ENCODE measurements at regions not wholly inside any gene's neighbourhood (a gene's known extent, or its start where the extent isn't known, plus 50 kb on each side); places are given as distances from the start of the nearest gene placed in this dataset.

DNA sequence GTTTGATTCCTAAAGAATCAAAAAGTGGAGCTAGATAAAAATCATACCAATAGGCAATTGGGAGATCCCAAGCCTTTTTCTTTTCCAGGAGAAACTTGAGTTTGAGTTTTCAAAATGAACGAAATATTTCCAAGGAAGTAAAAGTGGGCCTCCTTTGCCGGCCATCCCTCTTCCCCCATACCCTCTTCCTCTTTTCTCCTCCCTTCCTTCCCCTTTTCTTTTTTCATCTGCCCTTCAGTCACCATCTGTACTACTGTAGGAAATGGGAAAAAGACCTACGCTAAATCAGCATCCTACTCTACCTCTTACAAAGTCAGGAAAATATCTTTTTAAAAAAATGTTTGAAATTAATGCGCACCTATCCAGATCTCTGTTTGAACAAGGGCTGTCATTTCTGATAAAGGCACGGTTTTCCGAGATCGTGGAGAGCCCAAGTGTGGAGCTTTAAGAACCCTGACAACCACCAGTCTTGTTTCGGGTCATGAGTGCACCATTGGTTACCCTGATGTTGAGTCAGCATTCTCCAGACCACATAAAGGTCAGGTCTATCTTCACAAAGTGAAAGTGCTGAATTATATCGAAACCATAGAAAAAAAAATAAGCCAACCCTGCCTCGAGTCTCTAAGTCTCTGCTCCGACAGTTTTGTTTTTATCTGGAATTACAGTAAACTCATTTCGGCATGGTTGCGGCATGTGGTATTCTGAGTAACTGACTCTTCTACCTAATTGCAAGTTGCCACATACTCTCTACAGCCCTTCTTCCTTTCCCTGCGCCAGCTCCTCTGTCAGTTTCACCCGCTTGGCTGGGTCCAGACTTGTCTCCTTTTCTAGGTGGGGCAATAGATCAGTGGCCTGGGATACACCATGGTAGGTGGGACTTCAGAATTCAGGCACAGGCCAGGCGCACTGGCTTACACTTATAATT is 140.2 kb upstream of the KLF3 start (continued):
- TF ChIP-seq, protein P1, sequence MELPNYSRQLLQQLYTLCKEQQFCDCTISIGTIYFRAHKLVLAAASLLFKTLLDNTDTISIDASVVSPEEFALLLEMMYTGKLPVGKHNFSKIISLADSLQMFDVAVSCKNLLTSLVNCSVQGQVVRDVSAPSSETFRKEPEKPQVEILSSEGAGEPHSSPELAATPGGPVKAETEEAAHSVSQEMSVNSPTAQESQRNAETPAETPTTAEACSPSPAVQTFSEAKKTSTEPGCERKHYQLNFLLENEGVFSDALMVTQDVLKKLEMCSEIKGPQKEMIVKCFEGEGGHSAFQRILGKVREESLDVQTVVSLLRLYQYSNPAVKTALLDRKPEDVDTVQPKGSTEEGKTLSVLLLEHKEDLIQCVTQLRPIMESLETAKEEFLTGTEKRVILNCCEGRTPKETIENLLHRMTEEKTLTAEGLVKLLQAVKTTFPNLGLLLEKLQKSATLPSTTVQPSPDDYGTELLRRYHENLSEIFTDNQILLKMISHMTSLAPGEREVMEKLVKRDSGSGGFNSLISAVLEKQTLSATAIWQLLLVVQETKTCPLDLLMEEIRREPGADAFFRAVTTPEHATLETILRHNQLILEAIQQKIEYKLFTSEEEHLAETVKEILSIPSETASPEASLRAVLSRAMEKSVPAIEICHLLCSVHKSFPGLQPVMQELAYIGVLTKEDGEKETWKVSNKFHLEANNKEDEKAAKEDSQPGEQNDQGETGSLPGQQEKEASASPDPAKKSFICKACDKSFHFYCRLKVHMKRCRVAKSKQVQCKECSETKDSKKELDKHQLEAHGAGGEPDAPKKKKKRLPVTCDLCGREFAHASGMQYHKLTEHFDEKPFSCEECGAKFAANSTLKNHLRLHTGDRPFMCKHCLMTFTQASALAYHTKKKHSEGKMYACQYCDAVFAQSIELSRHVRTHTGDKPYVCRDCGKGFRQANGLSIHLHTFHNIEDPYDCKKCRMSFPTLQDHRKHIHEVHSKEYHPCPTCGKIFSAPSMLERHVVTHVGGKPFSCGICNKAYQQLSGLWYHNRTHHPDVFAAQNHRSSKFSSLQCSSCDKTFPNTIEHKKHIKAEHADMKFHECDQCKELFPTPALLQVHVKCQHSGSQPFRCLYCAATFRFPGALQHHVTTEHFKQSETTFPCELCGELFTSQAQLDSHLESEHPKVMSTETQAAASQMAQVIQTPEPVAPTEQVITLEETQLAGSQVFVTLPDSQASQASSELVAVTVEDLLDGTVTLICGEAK (IDR thresholded peaks at IDR 0.05), result 0 out of 2 replicates have a peak, but pooled peaks have one; percentile 14
- TF ChIP-seq, protein P1 (CRISPR knock-in tag; IDR thresholded peaks at IDR 0.05), result no peak
- TF ChIP-seq, protein P2, sequence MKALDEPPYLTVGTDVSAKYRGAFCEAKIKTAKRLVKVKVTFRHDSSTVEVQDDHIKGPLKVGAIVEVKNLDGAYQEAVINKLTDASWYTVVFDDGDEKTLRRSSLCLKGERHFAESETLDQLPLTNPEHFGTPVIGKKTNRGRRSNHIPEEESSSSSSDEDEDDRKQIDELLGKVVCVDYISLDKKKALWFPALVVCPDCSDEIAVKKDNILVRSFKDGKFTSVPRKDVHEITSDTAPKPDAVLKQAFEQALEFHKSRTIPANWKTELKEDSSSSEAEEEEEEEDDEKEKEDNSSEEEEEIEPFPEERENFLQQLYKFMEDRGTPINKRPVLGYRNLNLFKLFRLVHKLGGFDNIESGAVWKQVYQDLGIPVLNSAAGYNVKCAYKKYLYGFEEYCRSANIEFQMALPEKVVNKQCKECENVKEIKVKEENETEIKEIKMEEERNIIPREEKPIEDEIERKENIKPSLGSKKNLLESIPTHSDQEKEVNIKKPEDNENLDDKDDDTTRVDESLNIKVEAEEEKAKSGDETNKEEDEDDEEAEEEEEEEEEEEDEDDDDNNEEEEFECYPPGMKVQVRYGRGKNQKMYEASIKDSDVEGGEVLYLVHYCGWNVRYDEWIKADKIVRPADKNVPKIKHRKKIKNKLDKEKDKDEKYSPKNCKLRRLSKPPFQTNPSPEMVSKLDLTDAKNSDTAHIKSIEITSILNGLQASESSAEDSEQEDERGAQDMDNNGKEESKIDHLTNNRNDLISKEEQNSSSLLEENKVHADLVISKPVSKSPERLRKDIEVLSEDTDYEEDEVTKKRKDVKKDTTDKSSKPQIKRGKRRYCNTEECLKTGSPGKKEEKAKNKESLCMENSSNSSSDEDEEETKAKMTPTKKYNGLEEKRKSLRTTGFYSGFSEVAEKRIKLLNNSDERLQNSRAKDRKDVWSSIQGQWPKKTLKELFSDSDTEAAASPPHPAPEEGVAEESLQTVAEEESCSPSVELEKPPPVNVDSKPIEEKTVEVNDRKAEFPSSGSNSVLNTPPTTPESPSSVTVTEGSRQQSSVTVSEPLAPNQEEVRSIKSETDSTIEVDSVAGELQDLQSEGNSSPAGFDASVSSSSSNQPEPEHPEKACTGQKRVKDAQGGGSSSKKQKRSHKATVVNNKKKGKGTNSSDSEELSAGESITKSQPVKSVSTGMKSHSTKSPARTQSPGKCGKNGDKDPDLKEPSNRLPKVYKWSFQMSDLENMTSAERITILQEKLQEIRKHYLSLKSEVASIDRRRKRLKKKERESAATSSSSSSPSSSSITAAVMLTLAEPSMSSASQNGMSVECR (CRISPR knock-in tag; IDR thresholded peaks at IDR 0.05), result no peak
- TF ChIP-seq NR3C1 (CRISPR knock-in tag; IDR thresholded peaks at IDR 0.05), result no peak
- TF ChIP-seq HNRNPH1 (optimal IDR thresholded peaks at IDR 0.05; ENCODE audit: low read depth, low read length), result no peak
- no peak for TF ChIP-seq SIRT6 (IDR thresholded peaks at IDR 0.05; ENCODE audit: low read depth, low read length)
- TF ChIP-seq ZNF778 (CRISPR knock-in tag; IDR thresholded peaks at IDR 0.05), result no peak
- TF ChIP-seq RNF2 (IDR thresholded peaks at IDR 0.05), result no peak
- 0 out of 2 replicates have a peak, but pooled peaks have one; percentile 17 for TF ChIP-seq SMARCE1 (IDR thresholded peaks at IDR 0.05)
- no peak for TF ChIP-seq RBM34 (IDR thresholded peaks at IDR 0.05; ENCODE audit: borderline replicate concordance, insufficient read depth, low read length)
- TF ChIP-seq ZNF143 (CRISPR knock-in tag; IDR thresholded peaks at IDR 0.05), result no peak
- no peak for TF ChIP-seq KLF13 (tag; IDR thresholded peaks at IDR 0.05; ENCODE audit: borderline replicate concordance, low read depth)
- peak; percentile 5; the same call in 1 of the 2 replicates for TF ChIP-seq CBFA2T3 (IDR thresholded peaks at IDR 0.05)
- no peak for TF ChIP-seq RBFOX2 (IDR thresholded peaks at IDR 0.05; ENCODE audit: low read depth, low read length)
- TF ChIP-seq GATAD2B (IDR thresholded peaks at IDR 0.05; ENCODE audit: borderline replicate concordance), result no peak

Data from K562 (cell line).